HCT116 (cell line): ENCODE measurements at regions not wholly inside any gene's neighbourhood (a gene's known extent, or its start where the extent isn't known, plus 50 kb on each side); places are given as distances from the start of the nearest gene placed in this dataset.

Experiments
- ATAC-seq: fragments of 200-7000 bp; cut with Tn5 transposase; 2 replicates; pipeline ENCODE4 v1.9.1; 2020; ENCODE audit warnings: mild to moderate bottlenecking, moderate library complexity
- BruUV-seq: library from RNA; stranded (reverse); fragments of 400-500 nt; replicated peaks from 2 replicates; lab custom pipeline; 2021; lab: Mats Ljungman, UMichigan
- CTCF ChIA-PET: fragments of 300-600 bp; sonication (Branson Sonifier 250); formaldehyde crosslinking; loops from one replicate; lab custom pipeline; 2021; ENCODE audit warnings: antibody characterized with exemption; lab: Charles Lee
- POLR2A ChIA-PET: fragments of 300-600, 350-600 bp; sonication (Branson Sonifier 250); formaldehyde crosslinking; loops from one replicate; lab custom pipeline; 2021; ENCODE audit warnings: antibody characterized with exemption; lab: Charles Lee
- RAD21 ChIA-PET, 2 experiments: fragments of 300-600 bp; sonication (Branson Sonifier 250); formaldehyde crosslinking; loops; one replicate each; lab custom pipeline; 2023; ENCODE audit warnings: low total read pairs in 2 of 2; ENCODE audit not compliant: uncharacterized antibody in 2 of 2, unreplicated experiment in 2 of 2, low non-redundant PET in 1 of 2; lab: Charles Lee
- DNase-seq: peaks from one replicate; pipeline ENCODE4 v3.0.0-alpha.2; 2010; ENCODE audit warnings: low read depth, low spot score
- H2AFZ ChIP-seq: fragments of 200-600 bp; shearing (Covaris generic), sonication (generic); 2 replicates; pipeline ENCODE4 v1.6.1; 2017; ENCODE audit warnings: low read depth, mixed run types, mixed read lengths, antibody characterized with exemption, low read length; ENCODE audit not compliant: poor library complexity, severe bottlenecking
- H3K27ac ChIP-seq: 2 replicates; pipeline ENCODE4 v1.5.1; 2012; ENCODE audit warnings: low read depth, low read length
- H3K27me3 ChIP-seq: fragments of 200-600 bp; sonication (generic); 2 replicates; pipeline ENCODE4 v1.6.1; 2016; ENCODE audit warnings: mixed run types, low read length, mixed read lengths; ENCODE audit not compliant: insufficient read depth
- H3K36me3 ChIP-seq, 2 experiments: fragments of 200-500 bp in 1 of 2; fragments of 200-600 bp in 1 of 2; sonication (Bioruptor generic) in 1 of 2; sonication (generic) in 1 of 2; 2 replicates each; pipeline versions ENCODE4 v1.5.1 to v1.6.1; 2014 to 2016; ENCODE audit warnings: low read length in 2 of 2, inconsistent platforms in 1 of 2, mixed read lengths in 1 of 2, mixed run types in 1 of 2; ENCODE audit not compliant: insufficient read depth in 2 of 2, control insufficient read depth in 1 of 2
- H3K4me1 ChIP-seq, 2 experiments: fragments of 200-600 bp in 1 of 2; sonication (generic) in 1 of 2; 2 replicates each; pipeline versions ENCODE4 v1.5.1 to v1.6.1; 2012 to 2017; ENCODE audit warnings: low read length in 2 of 2, inconsistent platforms in 1 of 2, mild to moderate bottlenecking in 1 of 2, mixed read lengths in 1 of 2, mixed run types in 1 of 2, moderate library complexity in 1 of 2; ENCODE audit not compliant: insufficient read depth in 2 of 2, control insufficient read depth in 1 of 2
- H3K4me2 ChIP-seq: fragments of 200-600 bp; sonication (generic); 2 replicates; pipeline ENCODE4 v1.6.1; 2017; ENCODE audit warnings: mixed run types, low read length, mixed read lengths
- H3K4me3 ChIP-seq, 2 experiments: fragments of 200-600 bp in 1 of 2; sonication (generic) in 1 of 2; replicated peaks in 1 of 2; 2 replicates each; pipeline ENCODE4 v1.5.1; 2011 to 2016; ENCODE audit warnings: low read length in 2 of 2, control low read depth in 1 of 2, low read depth in 1 of 2, mild to moderate bottlenecking in 1 of 2, mixed read lengths in 1 of 2, mixed run types in 1 of 2
- H3K79me2 ChIP-seq: fragments of 200-600 bp; sonication (generic); 2 replicates; pipeline ENCODE4 v1.6.1; 2017; ENCODE audit warnings: mild to moderate bottlenecking, mixed run types, low read length, moderate library complexity, mixed read lengths; ENCODE audit not compliant: insufficient read depth
- H3K9ac ChIP-seq: fragments of 200-600 bp; sonication (generic); 2 replicates; pipeline ENCODE4 v1.6.1; 2016; ENCODE audit warnings: low read length, mixed read lengths
- H3K9me2 ChIP-seq: fragments of 200-600 bp; sonication (generic), shearing (Covaris generic); 2 replicates; pipeline ENCODE4 v1.6.1; 2017; ENCODE audit warnings: mixed run types, mild to moderate bottlenecking, moderate library complexity; ENCODE audit not compliant: insufficient read depth
- H3K9me3 ChIP-seq, 2 experiments: fragments of 200-500 bp in 1 of 2; fragments of 200-600 bp in 1 of 2; sonication (Bioruptor generic) in 1 of 2; sonication (generic) in 1 of 2; 2 replicates each; pipeline ENCODE4 v1.6.1; 2014 to 2017; ENCODE audit warnings: low read length in 2 of 2, mixed read lengths in 2 of 2, inconsistent platforms in 1 of 2, low read depth in 1 of 2, mild to moderate bottlenecking in 1 of 2, mixed run types in 1 of 2, moderate library complexity in 1 of 2; ENCODE audit not compliant: control insufficient read depth in 1 of 2, insufficient read depth in 1 of 2
- H4K20me1 ChIP-seq: fragments of 200-600 bp; sonication (generic), shearing (Covaris generic); 2 replicates; pipeline ENCODE4 v1.6.1; 2017; ENCODE audit warnings: mixed run types, mild to moderate bottlenecking, moderate library complexity; ENCODE audit not compliant: insufficient read depth
- CBX3 ChIP-seq: IDR thresholded peaks from 2 replicates; pipeline ENCODE4 v1.6.1; 2012; ENCODE audit warnings: low read depth
- CEBPB ChIP-seq: IDR thresholded peaks from 2 replicates; pipeline ENCODE4 v1.6.1; 2012; ENCODE audit warnings: low read depth
- ELF1 ChIP-seq: IDR thresholded peaks from 2 replicates; pipeline ENCODE4 v1.6.1; 2012; ENCODE audit warnings: low read depth, borderline replicate concordance
- EZH2 ChIP-seq: fragments of 200-600 bp; sonication (generic); IDR thresholded peaks from 2 replicates; pipeline ENCODE4 v1.6.1; 2017; ENCODE audit warnings: antibody characterized with exemption, mixed run types
- JUND ChIP-seq: IDR thresholded peaks from 2 replicates; pipeline ENCODE4 v1.6.1; 2012
- POLR2A ChIP-seq: IDR thresholded peaks from 2 replicates; pipeline ENCODE4 v1.7.0; 2011; ENCODE audit warnings: borderline replicate concordance; ENCODE audit not compliant: insufficient read depth, insufficient read length; ENCODE audit errors: extremely low read depth
- POLR2AphosphoS5 ChIP-seq: IDR thresholded peaks from 2 replicates; pipeline ENCODE4 v1.6.1; 2011; ENCODE audit warnings: mild to moderate bottlenecking, low read depth, low read length, moderate library complexity
- SIN3A ChIP-seq: IDR thresholded peaks from 2 replicates; pipeline ENCODE4 v1.6.1; 2012; ENCODE audit warnings: low read depth
- TCF7L2 ChIP-seq: IDR thresholded peaks from 2 replicates; pipeline ENCODE4 v1.7.0; 2011; ENCODE audit warnings: borderline replicate concordance, inconsistent platforms; ENCODE audit not compliant: insufficient read depth, insufficient read length; ENCODE audit errors: extremely low read depth
- ZBTB33 ChIP-seq: IDR thresholded peaks from 2 replicates; pipeline ENCODE4 v1.6.1; 2011; ENCODE audit warnings: mild to moderate bottlenecking, low read length, moderate library complexity; ENCODE audit not compliant: insufficient replicate concordance; ENCODE audit errors: extremely low read depth
- ZFX ChIP-seq: fragments of 450-650 bp; IDR thresholded peaks from 2 replicates; pipeline ENCODE4 v1.6.1; 2017
- ZNF274 ChIP-seq: fragments of 200-500 bp; sonication (Bioruptor generic); IDR thresholded peaks from 2 replicates; pipeline ENCODE4 v1.6.1; 2014; ENCODE audit warnings: mild to moderate bottlenecking, low read depth, low read length, inconsistent platforms
- intact Hi-C: fragments of 100-400 bp; cut with micrococcal nuclease; formaldehyde crosslinking; loops from 2 replicates; pipeline ENCODE4 v1.10.0; 2022

- Histone ChIP-seq H3K79me2 (no peaks in the 10 kb centered on the region), H3K9me3 (no peaks in the 10 kb centered on the region), H2AFZ (no peak overlapping the region), H4K20me1 (no peaks in the 10 kb centered on the region), H3K4me2 (no peak overlapping the region), H3K36me3 (no peaks in the 10 kb centered on the region), H3K9ac (no peak overlapping the region), H3K4me1 (no peaks in the 10 kb centered on the region), H3K4me3 (no peak overlapping the region), H3K9me2 (no peaks in the 10 kb centered on the region), H3K27ac (no peak overlapping the region), H3K27me3 (no peaks in the 10 kb centered on the region)
- CTCF ChIA-PET = no interaction called here
- BruUV-seq = no TSS peak
- POLR2A ChIA-PET = interaction anchor here (0.6 kb wide), 1 partner anchor 13 kb away, joined by 3 read pairs; no protein-coding TSS in a partner anchor
- RAD21 ChIA-PET = no interaction called here
- ATAC-seq (no peak), DNase-seq (no peak)
- intact Hi-C loops = no loop called here
- TF ChIP-seq POLR2AphosphoS5 (no peak), POLR2A (no peak), ZBTB33 (no peak), SIN3A (no peak)
Measured at GRCh38 chr5:116834796-116835515, 260.3 kb upstream of the SEMA6A start.

GRCh38 chr5:116830079-116830478 is 255.5 kb upstream of the SEMA6A start:
- TF ChIP-seq CBX3 (no peak), ELF1 (no peak), CEBPB (no peak), TCF7L2 (no peak), ZNF274 (no peak), JUND (no peak), ZFX (no peak), POLR2A (no peak), EZH2 (no peak)
- Histone ChIP-seq H3K4me1 (no peaks in the 10 kb centered on the region), H3K4me3 (no peak overlapping the region), H3K4me2 (no peak overlapping the region), H3K79me2 (no peaks in the 10 kb centered on the region), H4K20me1 (no peaks in the 10 kb centered on the region), H3K9ac (no peak overlapping the region), H3K27ac (no peak overlapping the region), H3K9me2 (no peaks in the 10 kb centered on the region), H2AFZ (no peak overlapping the region), H3K9me3 (no peaks in the 10 kb centered on the region), H3K36me3 (no peaks in the 10 kb centered on the region), H3K27me3 (no peaks in the 10 kb centered on the region)
- ChIA-PET CTCF (no interaction called here), RAD21 (no interaction called here), POLR2A (no interaction called here)
- BruUV-seq = no TSS peak
- intact Hi-C loops = no loop called here
- no peak for DNase-seq
- no peak for ATAC-seq
